BLaER1 (cell line): ENCODE measurements at regions not wholly inside any gene's neighbourhood (a gene's known extent, or its start where the extent isn't known, plus 50 kb on each side); places are given as distances from the start of the nearest gene placed in this dataset.
A peak's percentile ranks its signal among the peaks of the same experiment; 100 is the strongest.
"Not testable (repeated sequence)": the region's sequence is repeated elsewhere in the genome, so short reads cannot be mapped to it uniquely, and the experiment has no call there.

Experiments
- H3K27ac ChIP-seq: shearing (Covaris generic); formaldehyde crosslinking; 2 replicates; pipeline ENCODE4 v1.8.1; 2022
- H3K27me3 ChIP-seq: shearing (Covaris generic); formaldehyde crosslinking; 2 replicates; pipeline ENCODE4 v1.8.1; 2022
- H3K36me3 ChIP-seq: shearing (Covaris generic); formaldehyde crosslinking; 2 replicates; pipeline ENCODE4 v1.8.1; 2022
- H3K4me1 ChIP-seq: shearing (Covaris generic); formaldehyde crosslinking; 2 replicates; pipeline ENCODE4 v1.8.1; 2022
- H3K4me2 ChIP-seq: shearing (Covaris generic); formaldehyde crosslinking; 2 replicates; pipeline ENCODE4 v1.8.1; 2022
- H3K4me3 ChIP-seq: shearing (Covaris generic); formaldehyde crosslinking; 2 replicates; pipeline ENCODE4 v1.8.1; 2022
- H3K9ac ChIP-seq: shearing (Covaris generic); formaldehyde crosslinking; 2 replicates; pipeline ENCODE4 v1.8.1; 2022
- H3K9me3 ChIP-seq: shearing (Covaris generic); formaldehyde crosslinking; 2 replicates; pipeline ENCODE4 v1.8.1; 2022
- H4K20me1 ChIP-seq: shearing (Covaris generic); formaldehyde crosslinking; 2 replicates; pipeline ENCODE4 v1.8.1; 2022
- Cebpa-rat ChIP-seq: shearing (Covaris generic); IDR thresholded peaks from 2 replicates; pipeline ENCODE4 v1.8.1; 2022

- Histone ChIP-seq H3K27ac (no peak overlapping the region), H3K9ac (no peak overlapping the region), H3K4me1 (peaks cover 11% of the 10 kb centered on the region; the same call in 1 of the 2 replicates), H3K4me2 (no peak overlapping the region), H3K9me3 (no peaks in the 10 kb centered on the region), H3K4me3 (no peak overlapping the region), H3K27me3 (no peaks in the 10 kb centered on the region), H4K20me1 (no peaks in the 10 kb centered on the region), H3K36me3 (no peaks in the 10 kb centered on the region)
- no peak for TF ChIP-seq Cebpa-rat
These were observed 144.3 kb upstream of the SALL4 start for GRCh38 chr20:51946586-51946985.

GRCh38 chr20:51945881-51946280, 143.6 kb upstream of the SALL4 start:
- Histone ChIP-seq H3K9me3 (no peaks in the 10 kb centered on the region), H3K9ac (no peak overlapping the region), H3K27me3 (no peaks in the 10 kb centered on the region), H3K36me3 (no peaks in the 10 kb centered on the region), H3K4me3 (no peak overlapping the region), H3K4me1 (peaks cover 11% of the 10 kb centered on the region; the same call in 1 of the 2 replicates), H4K20me1 (no peaks in the 10 kb centered on the region), H3K4me2 (no peak overlapping the region), H3K27ac (no peak overlapping the region)
- no peak for TF ChIP-seq Cebpa-rat

- Histone ChIP-seq H3K9me3 (no peaks in the 10 kb centered on the region), H3K27ac (no peak overlapping the region), H3K4me3 (no peak overlapping the region), H3K4me2 (peak overlapping the region; percentile 26; the same call in 1 of the 2 replicates), H3K9ac (no peak overlapping the region), H3K4me1 (peaks cover 11% of the 10 kb centered on the region; the same call in 1 of the 2 replicates), H3K36me3 (no peaks in the 10 kb centered on the region), H4K20me1 (no peaks in the 10 kb centered on the region), H3K27me3 (no peaks in the 10 kb centered on the region)
- no peak for TF ChIP-seq Cebpa-rat
These were observed 142.9 kb upstream of the SALL4 start for GRCh38 chr20:51945177-51945576.

- Histone ChIP-seq H3K4me3 (no peak overlapping the region), H3K4me2 (no peak overlapping the region), H3K9me3 (no peaks in the 10 kb centered on the region), H3K4me1 (peaks cover 11% of the 10 kb centered on the region; the same call in 1 of the 2 replicates), H3K27me3 (no peaks in the 10 kb centered on the region), H3K27ac (no peak overlapping the region), H3K9ac (no peak overlapping the region), H3K36me3 (no peaks in the 10 kb centered on the region), H4K20me1 (no peaks in the 10 kb centered on the region)
- TF ChIP-seq Cebpa-rat = no peak
These were observed 141.4 kb upstream of the SALL4 start for GRCh38 chr20:51943761-51944160.

DNA sequence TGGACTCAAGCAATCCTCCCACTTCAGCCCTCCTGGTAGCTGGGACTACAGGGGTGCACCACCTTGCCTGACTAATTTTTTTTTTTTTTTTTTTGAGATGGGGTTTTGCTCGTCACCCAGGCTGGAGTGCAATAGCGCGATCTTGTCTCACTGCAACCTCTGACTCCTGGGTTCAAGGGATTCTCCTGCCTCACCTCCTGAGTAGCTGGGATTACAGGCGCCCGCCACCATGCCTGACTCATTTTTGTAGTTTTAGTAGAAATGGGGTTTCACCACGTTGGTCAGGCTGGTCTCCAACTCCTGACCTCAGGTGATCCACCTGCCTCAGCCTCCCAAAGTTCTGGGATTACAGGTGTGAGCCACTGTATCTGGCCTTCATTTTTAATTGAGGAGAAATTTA, 141.0 kb upstream of the SALL4 start:
- H3K36me3 ChIP-seq, H3K27me3 ChIP-seq, H4K20me1 ChIP-seq, H3K9ac ChIP-seq, H3K4me3 ChIP-seq, H3K4me2 ChIP-seq, H3K27ac ChIP-seq, H3K9me3 ChIP-seq: not testable (repeated sequence)
- peaks cover 11% of the 10 kb centered on the region; the same call in 1 of the 2 replicates for H3K4me1 ChIP-seq

DNA sequence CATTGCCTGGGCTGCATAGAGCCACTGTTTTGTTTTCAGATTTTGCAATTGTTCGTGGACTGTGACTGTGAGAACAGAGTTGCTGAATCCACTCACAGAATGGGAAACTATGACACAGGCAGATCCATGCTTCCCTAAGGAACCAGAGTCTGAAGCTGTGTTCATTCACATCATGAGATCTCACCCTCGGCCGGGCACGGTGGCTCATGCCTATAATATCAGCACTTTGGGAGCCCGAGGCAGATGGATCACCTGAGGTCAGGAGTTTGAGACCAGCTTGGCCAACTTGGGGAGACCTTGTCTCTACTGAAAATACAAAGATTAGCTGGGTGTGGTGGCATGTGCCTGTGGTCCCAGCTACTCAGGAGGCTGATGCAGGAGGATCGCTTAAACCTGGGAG, 139.2 kb upstream of the SALL4 start:
- TF ChIP-seq Cebpa-rat = no peak
- no peak overlapping the region for H3K9ac ChIP-seq

GRCh38 chr20:51939259-51939585, 136.9 kb upstream of the SALL4 start:
- no peak overlapping the region for H3K9ac ChIP-seq
- no peak overlapping the region for H3K27ac ChIP-seq
- H3K27me3 ChIP-seq = no peaks in the 10 kb centered on the region
- H3K4me1 ChIP-seq = no peaks in the 10 kb centered on the region
- no peaks in the 10 kb centered on the region for H3K9me3 ChIP-seq
- H3K4me2 ChIP-seq = no peak overlapping the region
- no peaks in the 10 kb centered on the region for H4K20me1 ChIP-seq
- no peak for TF ChIP-seq Cebpa-rat
- H3K36me3 ChIP-seq = no peaks in the 10 kb centered on the region
- H3K4me3 ChIP-seq = no peak overlapping the region

More for the DNA sequence above, 139.2 kb upstream of the SALL4 start:
- Histone ChIP-seq H3K36me3 (no peaks in the 10 kb centered on the region), H3K4me3 (no peak overlapping the region), H4K20me1 (no peaks in the 10 kb centered on the region), H3K27me3 (no peaks in the 10 kb centered on the region), H3K4me2 (no peak overlapping the region), H3K27ac (no peak overlapping the region), H3K9me3 (no peaks in the 10 kb centered on the region), H3K4me1 (peaks cover 11% of the 10 kb centered on the region; the same call in 1 of the 2 replicates)

DNA sequence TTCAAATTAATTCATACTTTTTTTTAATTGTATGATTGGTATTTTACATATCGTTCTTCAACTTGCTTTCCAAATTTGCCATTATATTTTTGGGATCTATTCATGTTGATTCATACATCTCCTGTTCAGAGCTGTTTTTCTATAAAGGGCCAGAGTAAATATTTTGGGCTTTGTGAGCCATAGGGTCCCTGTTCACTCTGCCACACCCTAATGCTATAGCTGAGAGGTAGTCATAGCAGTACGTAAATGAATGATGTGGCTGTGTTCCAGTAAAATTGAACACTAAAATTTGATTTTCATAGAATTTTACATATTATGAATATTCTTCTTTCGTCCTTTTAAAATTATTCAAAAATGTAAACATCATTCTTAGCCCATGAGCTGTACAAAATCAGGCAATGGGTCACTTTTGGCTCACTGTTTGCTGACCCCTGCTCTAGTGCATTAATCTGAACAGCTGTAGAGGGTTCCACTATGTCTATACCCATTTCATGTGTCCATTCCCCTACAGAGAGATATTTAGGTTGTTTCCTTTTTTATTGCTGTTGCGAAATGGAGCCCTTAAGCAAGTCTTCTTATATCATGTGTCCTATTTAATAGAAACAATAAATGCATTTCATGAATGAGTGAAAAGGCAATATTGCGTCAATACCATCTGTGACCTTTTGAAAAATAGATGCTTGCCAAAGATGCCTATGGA, 136.4 kb upstream of the SALL4 start:
- Histone ChIP-seq H3K4me3 (no peak overlapping the region), H3K27me3 (no peaks in the 10 kb centered on the region), H3K9me3 (no peaks in the 10 kb centered on the region), H3K4me1 (no peaks in the 10 kb centered on the region), H4K20me1 (no peaks in the 10 kb centered on the region), H3K9ac (no peak overlapping the region), H3K4me2 (no peak overlapping the region), H3K27ac (no peak overlapping the region), H3K36me3 (no peaks in the 10 kb centered on the region)
- TF ChIP-seq Cebpa-rat = no peak

DNA sequence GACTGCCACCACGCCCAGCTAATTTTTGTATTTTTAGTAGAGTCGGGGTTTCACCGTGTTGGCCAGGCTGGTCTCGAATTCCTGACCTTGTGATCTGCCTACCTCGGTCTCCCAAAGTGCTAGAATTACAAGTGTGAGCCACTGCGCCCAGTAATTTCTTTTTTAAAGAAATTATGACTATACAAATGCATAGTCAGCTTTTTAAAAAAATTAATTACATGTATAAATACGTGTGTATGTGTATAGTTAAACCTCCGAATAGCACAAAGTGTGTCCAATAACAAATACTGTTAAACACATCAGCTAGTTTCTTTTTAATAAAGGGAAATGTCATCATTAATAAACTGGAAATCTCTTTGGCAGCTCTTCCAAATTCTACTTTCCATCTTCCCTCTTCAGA, 135.5 kb upstream of the SALL4 start:
- no peak for TF ChIP-seq Cebpa-rat
- no peak overlapping the region for H3K27ac ChIP-seq
- no peak overlapping the region for H3K9ac ChIP-seq
- no peaks in the 10 kb centered on the region for H3K9me3 ChIP-seq
- H3K4me1 ChIP-seq = no peaks in the 10 kb centered on the region
- H3K27me3 ChIP-seq = no peaks in the 10 kb centered on the region
- H3K36me3 ChIP-seq = no peaks in the 10 kb centered on the region
- no peak overlapping the region for H3K4me3 ChIP-seq
- no peaks in the 10 kb centered on the region for H4K20me1 ChIP-seq
- H3K4me2 ChIP-seq = no peak overlapping the region

- no peaks in the 10 kb centered on the region for H4K20me1 ChIP-seq
- H3K9ac ChIP-seq = no peak overlapping the region
- H3K36me3 ChIP-seq = no peaks in the 10 kb centered on the region
- no peak overlapping the region for H3K4me2 ChIP-seq
- H3K4me1 ChIP-seq = peaks cover under 1% of the 10 kb centered on the region; the same call in 1 of the 2 replicates
- H3K4me3 ChIP-seq = no peak overlapping the region
- H3K27me3 ChIP-seq = no peaks in the 10 kb centered on the region
- H3K9me3 ChIP-seq = no peaks in the 10 kb centered on the region
- H3K27ac ChIP-seq = no peak overlapping the region
- no peak for TF ChIP-seq Cebpa-rat
These were observed 134.1 kb upstream of the SALL4 start for GRCh38 chr20:51936377-51936776.

DNA sequence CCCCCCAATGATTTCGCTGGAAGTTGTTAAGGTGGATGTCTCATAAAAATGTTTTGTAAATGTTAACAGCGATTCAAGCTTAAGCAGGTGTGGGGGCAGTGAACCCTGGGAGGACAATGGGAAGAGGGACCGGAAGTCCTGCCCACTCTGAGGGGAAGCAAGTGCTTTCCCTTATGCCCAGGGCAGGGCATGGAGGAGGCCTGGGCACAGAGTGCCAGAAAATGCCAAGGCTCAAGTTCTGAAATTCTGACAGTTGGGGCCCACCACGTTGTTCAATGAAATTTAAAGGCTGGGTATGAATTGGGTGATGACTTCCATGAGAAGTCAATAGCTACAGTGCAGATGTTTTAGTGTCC, 132.7 kb upstream of the SALL4 start:
- no peak overlapping the region for H3K9ac ChIP-seq
- no peaks in the 10 kb centered on the region for H3K36me3 ChIP-seq
- H3K27ac ChIP-seq = no peak overlapping the region
- no peak for TF ChIP-seq Cebpa-rat
- no peaks in the 10 kb centered on the region for H3K27me3 ChIP-seq
- no peaks in the 10 kb centered on the region for H4K20me1 ChIP-seq
- no peak overlapping the region for H3K4me2 ChIP-seq
- H3K9me3 ChIP-seq = no peaks in the 10 kb centered on the region
- peaks cover 14% of the 10 kb centered on the region for H3K4me1 ChIP-seq
- no peak overlapping the region for H3K4me3 ChIP-seq
